ENCODE measurements at regions not wholly inside any gene's neighbourhood (a gene's known extent, or its start where the extent isn't known, plus 50 kb on each side); places are given as distances from the start of the nearest gene placed in this dataset.
"Not testable (repeated sequence)": the region's sequence is repeated elsewhere in the genome, so short reads cannot be mapped to it uniquely, and the experiment has no call there.

DNA sequence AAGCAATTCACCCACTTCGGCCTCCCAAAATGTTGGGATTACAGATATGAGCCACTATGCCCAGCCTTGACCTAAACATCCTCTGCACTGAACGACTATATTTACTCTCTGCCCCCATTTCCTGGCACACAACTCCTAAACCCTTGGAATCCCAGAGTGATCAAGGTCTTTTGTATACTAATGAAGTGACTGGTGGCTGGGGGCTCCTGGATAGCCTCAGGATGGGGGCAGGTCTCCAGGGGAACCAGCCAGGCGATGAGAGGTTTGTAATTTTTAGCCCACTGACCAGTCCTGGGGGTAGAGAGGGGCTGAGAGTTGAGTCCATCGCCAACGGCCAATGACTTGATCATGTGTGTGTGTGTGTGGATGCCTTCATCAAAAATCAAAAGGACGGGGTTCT, 71.1 kb downstream of the FAM50B start:
- in situ Hi-C loops (cut with MboI; ENCODE audit: low sequenced_read_pairs): no loop called here

DNA sequence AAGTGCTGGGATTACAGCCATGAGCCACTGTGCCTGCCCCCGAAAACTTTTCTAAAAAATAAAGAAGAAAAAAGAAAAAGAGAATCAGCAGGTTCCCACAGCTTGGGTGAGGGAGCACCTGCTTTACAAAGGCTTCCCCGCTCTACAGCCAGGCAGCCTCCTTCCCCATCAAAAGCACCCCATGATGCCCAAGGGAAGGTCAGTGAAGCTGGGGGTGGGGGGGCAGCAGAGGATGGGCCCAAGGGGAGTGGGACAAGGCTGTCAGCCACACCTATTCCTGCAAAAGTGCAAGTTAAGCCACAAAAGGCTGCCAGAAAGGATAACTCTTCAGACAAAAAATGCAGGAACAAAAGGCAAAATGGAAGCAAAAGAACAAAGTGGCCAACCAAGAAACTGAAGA, 72.5 kb downstream of the FAM50B start:
- in situ Hi-C loops (cut with MboI; ENCODE audit: low sequenced_read_pairs): no loop called here

DNA sequence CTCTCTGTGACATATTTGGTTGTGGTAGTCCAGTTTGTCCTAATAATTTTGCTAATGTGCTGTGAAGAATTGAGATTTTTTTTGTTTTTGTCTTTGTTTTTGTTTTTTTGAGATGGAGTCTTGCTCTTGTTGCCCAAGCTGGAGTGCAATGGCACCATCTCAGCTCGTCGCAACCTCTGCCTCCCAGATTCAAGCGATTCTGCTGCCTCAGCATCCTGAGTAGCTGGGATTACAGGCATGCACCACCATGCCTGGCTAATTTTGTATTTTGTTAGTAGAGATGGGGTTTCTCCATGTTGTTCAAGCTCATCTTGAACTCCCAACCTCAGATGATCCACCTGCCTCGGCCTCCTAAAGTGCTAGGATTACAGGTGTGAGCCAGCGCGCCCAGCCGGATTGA, 73.4 kb downstream of the FAM50B start:
- in situ Hi-C loops (cut with MboI; ENCODE audit: low sequenced_read_pairs): not testable (repeated sequence)

DNA sequence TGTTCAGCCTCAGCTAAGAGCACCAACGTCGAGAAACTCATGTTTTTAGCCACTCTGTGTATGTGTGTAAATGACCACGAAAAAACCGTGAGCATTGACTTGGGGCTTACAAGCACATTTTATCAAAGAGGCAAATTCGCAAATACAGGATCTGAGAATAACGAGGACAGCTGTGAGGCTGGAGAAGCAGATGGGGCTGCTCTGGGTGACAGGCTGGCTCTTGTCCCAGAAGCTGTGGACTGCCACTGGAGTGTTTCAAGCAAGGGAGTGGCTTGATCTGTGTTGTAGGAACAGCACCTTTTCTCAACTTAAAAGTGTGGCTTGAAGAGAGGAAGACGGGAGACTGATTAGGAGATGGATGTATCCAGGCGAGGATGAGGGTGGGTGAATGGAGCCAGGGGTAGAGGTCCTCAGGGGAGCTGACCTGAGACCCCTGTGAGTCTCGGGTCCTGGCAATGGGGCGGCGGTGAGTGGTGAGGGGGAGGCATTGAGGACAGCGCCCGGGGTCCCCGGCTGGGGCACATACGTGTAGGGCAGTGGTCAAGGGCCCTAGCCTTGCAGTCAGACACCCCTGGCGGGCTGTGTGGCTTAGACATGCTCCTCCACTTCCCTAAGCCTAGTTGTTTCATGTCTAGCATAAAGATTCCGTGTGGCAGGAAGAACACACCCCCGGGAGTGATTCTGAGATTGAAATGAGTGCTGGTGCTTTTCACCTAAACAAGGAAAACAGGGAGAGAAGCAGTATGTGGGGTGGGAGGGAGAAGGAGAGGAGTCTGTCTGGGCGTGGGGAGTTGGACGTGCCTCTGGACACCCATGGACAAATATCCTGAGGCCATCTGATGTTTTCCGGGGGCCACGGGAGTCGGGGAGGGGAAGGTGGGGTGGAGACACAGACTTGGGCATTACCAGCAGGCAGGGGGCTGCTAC, 76.3 kb downstream of the FAM50B start:
- in situ Hi-C loops (cut with MboI; ENCODE audit: low sequenced_read_pairs): not testable (repeated sequence)

DNA sequence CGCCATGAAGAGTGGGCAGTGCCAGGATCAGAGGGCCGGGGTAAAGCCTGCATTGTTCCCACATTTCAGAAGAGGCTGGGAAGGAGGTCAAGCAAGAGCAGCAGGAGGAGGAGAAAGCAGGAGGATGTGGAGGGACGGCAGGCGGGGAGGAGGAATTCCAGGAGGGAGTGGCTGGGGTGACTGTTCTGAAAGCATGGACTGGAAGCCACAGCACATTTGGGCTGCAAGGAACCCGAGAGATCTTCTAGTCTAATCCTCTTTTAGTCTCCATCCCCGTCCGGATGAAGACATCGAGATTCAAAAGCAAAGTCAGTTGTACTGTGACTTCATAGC, 76.9 kb downstream of the FAM50B start:
- in situ Hi-C loops (cut with MboI; ENCODE audit: low sequenced_read_pairs): no loop called here

DNA sequence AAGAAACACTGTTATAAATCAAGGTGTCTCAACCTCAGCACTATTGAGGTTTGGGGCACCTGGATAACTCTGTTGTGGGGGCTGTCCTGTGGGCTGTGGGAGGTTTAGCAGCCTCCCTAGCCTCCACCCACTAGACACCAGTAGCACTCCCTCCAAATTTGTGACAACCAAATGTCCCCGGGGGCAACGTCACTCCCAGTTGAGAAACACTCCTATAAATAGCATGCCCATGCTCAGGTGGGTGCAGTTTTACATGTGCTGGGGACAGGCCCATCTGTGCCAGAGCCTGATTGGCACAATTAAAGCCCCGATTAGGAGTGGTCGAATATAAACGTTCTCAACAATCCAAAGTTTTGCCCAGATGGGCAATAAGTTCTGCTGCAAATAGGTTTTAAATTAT, 78.9 kb downstream of the FAM50B start:
- in situ Hi-C loops (cut with MboI; ENCODE audit: low sequenced_read_pairs): no loop called here

DNA sequence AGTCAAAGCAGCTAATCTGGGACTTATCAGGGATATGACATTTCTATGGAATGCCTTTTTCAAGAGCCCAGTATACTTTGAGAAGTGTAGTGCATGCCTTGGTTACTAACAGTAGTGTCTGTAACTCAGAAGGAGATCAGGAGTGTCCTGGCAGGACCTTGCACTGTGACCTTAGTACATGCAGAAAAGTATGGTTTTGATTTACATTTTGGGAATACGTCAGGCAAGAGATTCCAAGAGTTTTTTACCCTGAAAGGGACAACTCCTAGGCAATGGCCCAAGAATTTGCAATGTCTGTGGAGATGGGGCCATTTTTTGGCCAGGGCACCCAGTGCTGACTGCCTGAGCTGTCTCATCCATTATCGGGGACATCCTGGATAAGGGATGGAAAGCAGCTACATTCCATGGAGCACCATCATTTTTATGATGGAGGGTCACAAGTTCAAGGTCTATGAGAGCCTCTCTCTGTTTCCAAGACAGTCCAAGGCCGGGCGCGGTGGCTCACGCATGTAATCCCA, 80.2 kb downstream of the FAM50B start:
- in situ Hi-C loops (cut with MboI; ENCODE audit: low sequenced_read_pairs): no loop called here

DNA sequence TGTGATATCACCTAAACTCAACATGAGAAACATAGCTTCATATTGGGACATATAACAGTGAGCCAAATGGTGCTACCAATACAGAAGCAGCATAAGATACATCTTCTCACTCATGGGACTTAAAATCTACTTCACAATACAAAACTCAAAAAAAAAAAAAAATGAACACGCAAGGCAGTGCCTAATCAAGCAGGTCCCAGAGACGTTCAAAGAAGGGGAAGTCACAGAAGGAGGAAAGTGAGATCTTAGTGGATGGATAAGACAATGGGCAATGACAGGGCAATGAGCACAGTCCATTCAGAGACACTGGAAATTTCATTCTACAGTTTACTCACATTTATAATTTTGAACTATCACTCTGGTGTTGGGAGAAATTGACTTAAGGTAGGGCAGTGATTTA, 88.3 kb downstream of the FAM50B start:
- in situ Hi-C loops (cut with MboI; ENCODE audit: low sequenced_read_pairs): no loop called here

DNA sequence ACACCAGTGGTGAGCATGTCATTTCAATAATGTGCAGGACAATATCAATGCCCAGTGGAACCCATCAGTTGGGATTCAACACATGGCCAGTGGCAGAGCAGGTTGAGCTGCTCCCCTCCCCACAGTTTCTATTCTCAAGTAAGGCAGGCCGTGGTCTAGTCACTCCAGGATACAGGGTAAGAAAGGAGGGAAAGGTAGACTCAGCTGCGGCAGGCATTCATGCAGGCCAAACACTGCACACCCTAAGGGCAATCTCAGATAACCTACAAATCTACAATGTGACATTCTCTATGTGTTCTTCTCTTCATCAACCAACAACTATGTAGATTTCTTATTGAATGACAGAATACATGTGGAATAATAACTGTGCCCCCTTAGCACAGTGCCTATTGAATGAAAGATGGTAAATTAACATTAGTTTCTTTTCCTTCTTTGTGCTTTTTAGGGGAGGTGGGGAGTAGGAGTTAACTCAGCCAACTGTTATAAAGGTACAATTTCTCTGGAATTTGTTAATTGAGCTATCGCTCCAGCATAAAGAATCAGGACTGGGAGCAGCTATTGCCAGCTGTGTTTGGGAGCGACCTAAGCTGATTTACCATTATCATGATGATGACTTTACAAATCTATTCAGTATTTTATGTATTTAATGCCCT, 89.7 kb downstream of the FAM50B start:
- in situ Hi-C loops (cut with MboI; ENCODE audit: low sequenced_read_pairs): no loop called here

DNA sequence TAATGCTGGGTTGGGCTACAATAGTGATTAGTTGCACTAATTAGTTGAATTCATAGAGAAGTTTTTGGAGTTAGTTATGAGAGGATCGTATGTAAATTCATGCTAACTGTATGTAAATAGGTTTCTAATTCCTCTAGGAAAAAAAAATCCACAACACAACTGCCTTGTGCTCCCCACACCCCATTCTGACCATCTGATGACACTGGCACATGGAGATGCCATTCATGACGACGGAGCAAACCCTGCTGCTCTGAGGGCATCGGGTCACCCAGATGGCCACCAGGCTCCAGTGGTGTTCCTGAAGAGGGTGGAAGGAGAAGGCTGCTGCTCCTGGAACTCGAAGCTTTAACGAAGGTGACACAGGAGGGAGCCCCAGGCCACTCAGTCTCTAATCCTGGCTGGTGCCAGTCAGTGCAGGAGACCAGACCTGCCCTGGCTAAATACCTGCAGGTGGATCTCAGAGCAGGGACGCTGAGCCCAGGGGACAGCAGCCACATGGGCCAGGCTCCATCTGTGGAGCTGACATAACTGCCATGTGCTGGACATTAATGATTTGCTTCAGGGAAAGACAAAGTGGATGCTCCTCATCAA, 90.3 kb downstream of the FAM50B start:
- in situ Hi-C loops (cut with MboI; ENCODE audit: low sequenced_read_pairs): no loop called here

DNA sequence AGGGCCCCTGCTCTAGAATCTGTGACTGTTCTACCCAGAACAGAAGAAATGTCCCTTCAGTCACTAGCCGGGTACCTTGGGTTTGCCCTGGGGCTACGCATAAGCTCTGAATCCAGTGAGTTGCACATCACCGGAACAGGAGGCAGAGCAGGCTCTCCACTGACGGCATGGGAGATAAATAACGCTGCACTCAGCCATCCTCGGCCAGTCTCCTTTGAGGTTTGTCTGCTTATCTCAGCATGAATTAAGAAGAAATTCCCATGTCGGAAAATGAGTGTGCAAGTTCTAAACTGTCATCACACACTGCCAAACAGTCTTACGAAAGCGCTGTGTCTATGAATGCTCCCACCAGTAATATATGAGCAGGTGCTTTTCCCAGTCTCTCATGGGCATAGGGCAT, 90.8 kb downstream of the FAM50B start:
- in situ Hi-C loops (cut with MboI; ENCODE audit: low sequenced_read_pairs): no loop called here

DNA sequence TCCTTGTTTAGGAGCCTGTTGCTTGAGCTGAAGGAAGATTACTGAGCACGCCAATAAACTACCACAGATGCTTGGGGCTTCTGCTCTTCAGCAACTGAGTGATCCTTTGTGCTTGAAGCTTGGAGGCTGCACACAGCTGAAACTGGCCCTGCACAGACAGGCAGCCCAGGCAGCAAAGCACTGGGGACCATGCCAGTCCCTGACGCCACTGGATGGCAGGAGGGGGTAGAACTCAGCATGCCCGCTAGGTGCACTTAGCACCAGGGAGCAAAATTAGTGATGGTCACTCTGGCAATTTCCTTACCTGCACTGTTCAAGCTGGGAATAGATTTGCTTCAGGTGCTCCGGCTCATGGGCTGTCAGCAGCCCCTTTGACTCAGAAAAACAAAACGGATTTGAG, 91.5 kb downstream of the FAM50B start:
- in situ Hi-C loops (cut with MboI; ENCODE audit: low sequenced_read_pairs): no loop called here

DNA sequence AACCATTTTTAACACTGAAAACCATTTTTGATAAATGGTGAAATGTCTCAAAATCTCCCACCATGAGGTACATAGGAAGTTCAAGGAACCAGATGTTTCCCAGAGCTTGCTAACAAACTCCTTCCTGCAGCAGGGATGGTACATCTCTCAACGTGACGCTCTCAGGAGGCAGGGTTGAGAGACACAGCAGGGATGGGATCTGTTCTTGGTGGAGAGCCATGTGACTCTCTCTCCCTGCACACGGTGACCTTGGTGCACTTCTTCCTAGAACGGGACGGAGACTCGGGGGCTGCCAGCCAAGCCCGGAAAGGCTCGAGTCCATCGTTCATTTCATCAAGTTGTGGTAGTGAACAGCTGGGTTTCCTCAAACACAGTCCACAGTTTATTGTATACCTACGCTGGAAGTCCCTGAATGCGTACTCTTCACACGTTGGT, 94.2 kb downstream of the FAM50B start:
- in situ Hi-C loops (cut with MboI; ENCODE audit: low sequenced_read_pairs): no loop called here

DNA sequence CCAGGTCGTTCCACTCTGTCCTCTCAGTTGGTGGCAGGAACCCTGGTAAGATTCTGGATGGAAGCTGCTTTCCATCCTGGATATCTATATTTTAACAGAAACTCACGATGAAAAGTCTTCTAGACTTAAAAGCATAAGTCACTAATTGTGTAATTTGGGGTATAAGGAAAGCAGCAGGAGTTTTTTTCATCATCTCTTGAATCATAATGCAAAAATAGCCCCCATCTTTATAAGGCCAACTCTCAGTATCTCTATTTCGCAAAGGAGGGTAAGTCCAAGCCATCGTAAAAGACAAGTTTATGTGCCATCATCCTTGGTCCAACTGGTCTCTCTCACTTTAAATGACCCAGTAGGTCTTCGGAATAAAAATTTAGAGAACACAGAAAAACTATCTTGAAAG, 95.1 kb downstream of the FAM50B start:
- in situ Hi-C loops (cut with MboI; ENCODE audit: low sequenced_read_pairs): no loop called here

DNA sequence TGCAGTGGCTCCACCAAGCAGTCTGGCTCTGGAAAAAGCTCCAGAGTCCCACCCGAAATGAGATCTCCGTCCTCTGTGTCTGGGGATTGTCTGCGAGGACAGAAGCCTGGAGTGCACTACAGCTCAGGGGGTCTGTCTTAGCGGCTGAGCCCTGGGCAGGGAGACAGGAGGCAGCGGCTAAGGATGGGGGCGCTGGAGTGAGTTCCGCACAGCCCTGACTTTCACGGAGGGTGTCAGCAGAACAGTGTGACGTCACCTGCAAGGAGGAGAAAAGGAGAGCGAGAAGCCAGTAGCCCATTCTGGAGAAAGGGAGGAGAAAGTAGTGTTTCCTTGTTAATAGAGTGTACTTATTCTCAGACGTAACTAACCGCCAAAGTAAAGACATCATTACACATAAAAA, 97.6 kb downstream of the FAM50B start:
- in situ Hi-C loops (cut with MboI; ENCODE audit: low sequenced_read_pairs): no loop called here

DNA sequence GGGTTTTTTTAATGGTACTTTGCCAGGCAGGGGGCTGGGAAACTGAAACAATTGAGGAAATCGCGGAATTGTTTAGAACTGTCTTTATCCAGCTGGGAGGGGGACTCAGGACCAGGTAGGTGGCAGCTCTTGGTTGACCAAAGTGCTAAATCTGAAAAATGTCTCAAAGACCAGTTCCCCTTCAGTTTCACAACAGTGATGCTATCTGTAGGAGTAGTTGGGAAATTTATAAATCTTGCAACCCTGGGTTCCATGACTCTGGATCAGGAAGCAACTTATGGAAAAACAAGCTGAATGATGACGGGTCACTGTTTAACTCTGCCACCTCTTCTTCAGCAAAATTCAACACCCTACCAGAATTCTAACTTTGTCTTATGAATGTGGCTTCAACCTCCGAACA, 99.7 kb downstream of the FAM50B start:
- in situ Hi-C loops (cut with MboI; ENCODE audit: low sequenced_read_pairs): no loop called here

DNA sequence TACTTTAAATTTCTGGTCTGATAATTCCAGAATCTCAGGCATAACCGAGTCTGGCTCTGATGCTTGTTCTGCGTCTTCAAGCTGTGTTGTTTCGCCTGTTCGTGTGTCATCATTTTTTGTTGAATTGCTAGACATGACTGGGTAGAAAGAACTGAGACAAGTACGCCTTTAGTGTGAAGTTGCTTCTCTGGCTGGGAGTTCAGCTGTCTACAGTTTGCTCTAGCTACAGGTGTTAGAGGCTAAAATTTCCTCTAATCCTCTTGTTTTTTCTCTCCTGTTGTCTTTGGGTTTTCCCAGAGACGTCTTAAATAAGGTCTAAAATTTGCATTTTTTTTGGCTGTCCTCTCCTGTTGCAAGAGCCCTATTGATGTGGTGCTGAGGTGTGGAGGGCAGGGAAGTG, 100.3 kb downstream of the FAM50B start:
- in situ Hi-C loops (cut with MboI; ENCODE audit: low sequenced_read_pairs): no loop called here

DNA sequence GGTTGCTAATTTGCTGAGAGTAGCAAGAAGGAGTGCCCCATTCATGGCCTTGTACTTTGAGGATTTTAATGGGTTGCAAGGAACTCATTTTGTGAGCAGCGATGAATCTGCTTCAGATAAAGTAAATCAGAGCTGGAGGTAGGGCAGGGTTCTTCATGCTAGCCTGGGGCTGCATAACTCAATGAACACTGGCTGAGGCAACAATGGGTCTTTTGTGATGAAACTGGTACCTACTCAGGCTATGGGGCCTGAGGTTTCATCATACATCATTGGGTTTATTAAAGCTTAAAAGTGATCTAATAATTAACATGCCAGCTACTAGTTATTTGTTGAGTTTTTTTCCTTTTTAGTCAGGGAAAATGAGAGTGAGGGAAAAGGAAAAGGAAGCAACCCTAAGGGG, 106.9 kb downstream of the FAM50B start:
- in situ Hi-C loops (cut with MboI; ENCODE audit: low sequenced_read_pairs): no loop called here

DNA sequence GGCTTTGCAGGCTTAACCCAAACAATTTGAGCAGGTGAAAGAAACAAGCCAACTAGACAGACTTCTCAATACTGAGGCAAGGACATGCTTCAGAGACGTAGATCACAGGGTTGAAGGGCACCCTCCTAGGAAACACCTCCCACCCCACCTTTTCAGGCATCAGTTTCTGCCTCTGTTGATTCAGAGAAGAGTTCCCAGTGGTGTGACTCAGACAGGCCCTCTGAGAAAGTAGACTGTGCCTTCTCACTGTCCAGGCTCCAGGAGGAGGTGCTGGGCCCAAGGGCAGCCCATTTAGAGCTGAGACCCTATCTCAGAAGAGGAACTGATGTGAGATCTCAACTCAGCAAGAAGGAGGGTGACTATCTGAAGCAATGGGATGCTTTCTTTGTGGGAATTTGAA, 108.1 kb downstream of the FAM50B start:
- in situ Hi-C loops (cut with MboI; ENCODE audit: low sequenced_read_pairs): no loop called here

DNA sequence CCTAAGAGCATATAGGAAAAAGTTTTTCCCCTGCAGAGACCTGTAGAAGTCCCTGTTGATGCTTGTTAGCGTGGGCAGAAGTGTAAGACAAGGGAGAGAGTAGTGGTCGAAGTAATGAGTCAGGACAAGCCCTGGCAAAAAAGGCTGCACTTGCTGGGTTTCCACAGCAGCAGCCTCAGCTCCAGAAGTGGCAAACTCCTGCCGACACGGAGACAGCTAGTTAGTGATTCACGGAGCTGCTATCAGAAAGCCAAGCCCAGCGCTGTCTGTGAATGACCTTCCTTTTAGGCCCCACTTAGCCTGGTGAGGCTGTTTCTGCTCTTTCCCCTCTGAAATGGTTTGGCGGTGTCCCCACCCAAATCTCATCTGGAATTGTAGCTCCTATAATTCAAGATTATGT, 109.1 kb downstream of the FAM50B start:
- in situ Hi-C loops (cut with MboI; ENCODE audit: low sequenced_read_pairs): no loop called here

DNA sequence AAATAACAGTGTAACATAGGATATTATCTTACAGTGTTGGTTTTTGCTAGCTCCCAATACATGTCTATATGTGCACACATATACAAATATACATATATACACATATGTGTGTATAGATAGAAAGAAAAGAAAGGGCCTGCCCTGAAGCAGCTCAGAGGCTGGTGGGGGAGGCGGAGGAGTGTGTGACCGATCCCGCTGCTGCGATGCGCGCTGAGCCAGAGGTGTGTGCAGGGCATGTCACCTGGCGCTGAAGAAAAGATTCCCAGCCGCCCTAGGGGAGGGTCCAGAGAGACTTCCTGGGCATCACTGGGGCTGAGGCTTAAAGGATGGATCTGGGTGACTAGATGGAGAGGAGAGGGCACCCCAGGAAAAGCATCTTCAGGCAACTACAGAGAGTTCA, 110.2 kb downstream of the FAM50B start:
- in situ Hi-C loops (cut with MboI; ENCODE audit: low sequenced_read_pairs): no loop called here

DNA sequence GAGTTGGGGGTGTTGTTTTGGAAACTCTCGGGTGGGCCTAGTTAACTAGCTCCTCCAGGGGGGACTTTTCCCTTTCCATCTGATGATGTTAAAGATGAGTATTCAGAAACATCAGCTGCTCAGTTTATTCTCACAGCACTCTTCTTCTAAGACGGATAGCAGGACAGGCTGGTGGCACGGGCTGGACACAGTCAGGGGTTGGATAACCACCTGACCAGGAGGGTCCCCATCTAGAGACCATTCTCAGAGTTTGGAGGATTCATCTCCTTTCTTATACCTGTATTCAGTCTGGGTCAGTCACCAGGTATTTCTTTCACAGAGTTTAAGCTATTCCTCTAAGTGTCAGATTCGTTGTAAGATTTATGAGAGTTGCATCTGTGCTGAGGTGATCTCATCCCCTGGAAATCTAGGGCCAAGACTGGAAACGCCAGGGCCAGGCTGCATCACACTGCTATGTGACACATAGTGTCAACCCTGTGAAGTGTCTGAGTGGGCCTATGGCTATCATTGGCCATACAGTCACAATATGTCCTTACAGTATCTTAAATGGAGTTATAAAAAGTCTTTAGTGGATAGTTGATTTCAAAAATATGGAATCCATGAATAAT, 111.7 kb downstream of the FAM50B start:
- in situ Hi-C loops (cut with MboI; ENCODE audit: low sequenced_read_pairs): no loop called here

Data from HL-60/S4 treated with retinoic acid at 250 ng/mL for 4 days and 3 days (cell line).